ENCODE measurements at regions not wholly inside any gene's neighbourhood (a gene's known extent, or its start where the extent isn't known, plus 50 kb on each side); places are given as distances from the start of the nearest gene placed in this dataset.

DNA sequence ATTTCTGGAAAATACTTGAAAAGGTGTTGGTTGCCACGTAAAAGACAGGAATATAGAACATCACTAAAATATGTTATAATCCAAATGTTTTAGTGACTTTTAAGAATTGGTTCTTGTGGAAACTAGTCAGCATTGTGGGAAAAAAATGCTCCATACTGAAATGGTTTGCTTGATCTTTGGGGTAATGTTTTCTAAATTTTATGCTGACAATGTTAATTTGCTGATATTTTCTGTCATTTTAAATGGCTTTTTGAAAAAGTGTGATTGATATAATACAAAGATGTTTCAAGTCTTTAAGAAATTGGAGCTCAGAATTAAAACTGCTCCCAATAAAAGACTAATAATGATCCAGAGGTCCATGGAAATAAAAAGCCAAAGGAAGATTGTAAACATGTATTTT, 610.9 kb downstream of the ADGRL2 start:
- H3K36me3 ChIP-seq (ENCODE audit: control insufficient read depth in 2 of 3, insufficient read depth in 3 of 3, low read length in 3 of 3): no peaks in the 10 kb centered on the region
- Mint-ChIP-seq H3K27me3 (peaks cover 0 to 7% (median 0%) of the 10 kb centered on the region in 5 donors), H3K27ac (no peak overlapping the region), H3K9me3 (peaks cover 0 to 4% (median 0%) of the 10 kb centered on the region in 11 donors), H3K4me1 (no peaks in the 10 kb centered on the region), H3K4me3 (no peak overlapping the region), H3K36me3 (no peaks in the 10 kb centered on the region)
- no peak overlapping the region for H3K27ac ChIP-seq (ENCODE audit: low read depth, low read length)
- no peaks in the 10 kb centered on the region for H3K27me3 ChIP-seq (ENCODE audit: control insufficient read depth in 2 of 2, insufficient read depth in 2 of 2, low read length in 2 of 2)
- ATAC-seq: no peak
- intact Hi-C loops (cut with micrococcal nuclease): no loop called here
- no peaks in the 10 kb centered on the region for H3K4me1 ChIP-seq (ENCODE audit: control insufficient read depth in 2 of 2, insufficient read depth in 2 of 2, low read length in 2 of 2)
- ChIA-PET POLR2A (no interaction called here), CTCF (no interaction called here)
- DNase-seq: no peak
- no peaks in the 10 kb centered on the region for H3K9me3 ChIP-seq (ENCODE audit: control insufficient read depth in 2 of 3, low read length in 3 of 3)
- H3K4me3 ChIP-seq (ENCODE audit: low read length): no peak overlapping the region

DNA sequence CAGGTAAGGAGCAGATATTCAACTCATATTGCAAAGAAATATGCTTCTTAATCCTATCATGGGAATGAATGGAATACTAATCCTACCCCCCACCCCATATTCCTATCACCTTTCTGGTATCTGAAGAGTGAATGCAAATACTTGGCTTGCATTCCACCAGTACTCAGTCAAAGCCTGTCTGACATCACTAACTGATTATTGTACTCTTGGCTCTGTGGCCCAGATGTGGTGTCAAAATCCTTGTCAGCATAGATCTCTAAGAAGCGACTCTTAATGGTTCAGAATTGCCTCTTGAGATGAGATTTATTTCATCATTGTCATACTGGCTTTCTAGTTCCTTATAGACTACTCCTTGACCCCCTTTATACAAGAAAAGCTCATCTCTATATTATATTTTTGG, 604.6 kb downstream of the ADGRL2 start:
- Histone ChIP-seq H3K36me3 (ENCODE audit: control insufficient read depth in 2 of 3, insufficient read depth in 3 of 3, low read length in 3 of 3) (no peaks in the 10 kb centered on the region), H3K4me1 (ENCODE audit: control insufficient read depth in 2 of 2, insufficient read depth in 2 of 2, low read length in 2 of 2) (no peaks in the 10 kb centered on the region), H3K27ac (ENCODE audit: low read depth, low read length) (no peak overlapping the region), H3K4me3 (ENCODE audit: low read length) (no peak overlapping the region), H3K9me3 (ENCODE audit: control insufficient read depth in 2 of 3, low read length in 3 of 3) (no peaks in the 10 kb centered on the region), H3K27me3 (ENCODE audit: control insufficient read depth in 2 of 2, insufficient read depth in 2 of 2, low read length in 2 of 2) (no peaks in the 10 kb centered on the region)
- CTCF ChIA-PET: no interaction called here
- peaks cover 0 to 4% (median 0%) of the 10 kb centered on the region in 5 donors for H3K27me3 Mint-ChIP-seq
- peaks cover 0 to 5% (median 0%) of the 10 kb centered on the region in 11 donors for H3K9me3 Mint-ChIP-seq
- DNase-seq: no peak
- no peak for ATAC-seq
- H3K4me1 Mint-ChIP-seq: no peaks in the 10 kb centered on the region
- POLR2A ChIA-PET: no interaction called here
- H3K4me3 Mint-ChIP-seq: no peak overlapping the region
- intact Hi-C loops (cut with micrococcal nuclease): no loop called here
- H3K27ac Mint-ChIP-seq: no peak overlapping the region
- H3K36me3 Mint-ChIP-seq: no peaks in the 10 kb centered on the region

DNA sequence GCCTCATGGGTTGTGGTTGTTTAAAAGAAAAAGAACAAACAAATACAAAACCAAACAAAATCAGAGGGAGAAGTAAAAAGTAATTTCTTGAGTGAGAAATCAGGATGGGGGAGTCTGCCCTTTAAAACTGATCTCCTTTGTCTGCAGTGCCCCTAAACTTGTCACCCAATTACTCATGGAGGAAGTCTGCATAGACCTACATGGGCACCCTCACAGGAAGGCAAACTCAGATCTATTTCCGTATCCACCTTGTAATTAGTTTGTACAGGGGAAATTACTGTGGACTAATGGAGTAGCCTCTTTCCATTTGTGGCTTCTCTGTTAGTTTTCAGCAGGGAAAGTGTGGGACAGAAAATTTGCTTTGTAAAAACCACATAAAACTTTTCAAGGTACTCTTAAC, 600.4 kb downstream of the ADGRL2 start:
- Histone ChIP-seq H3K27ac (ENCODE audit: low read depth, low read length) (no peak overlapping the region), H3K4me1 (ENCODE audit: control insufficient read depth in 2 of 2, insufficient read depth in 2 of 2, low read length in 2 of 2) (no peaks in the 10 kb centered on the region), H3K27me3 (ENCODE audit: control insufficient read depth in 2 of 2, insufficient read depth in 2 of 2, low read length in 2 of 2) (no peaks in the 10 kb centered on the region), H3K4me3 (ENCODE audit: low read length) (no peak overlapping the region), H3K9me3 (ENCODE audit: control insufficient read depth in 2 of 3, low read length in 3 of 3) (no peaks in the 10 kb centered on the region), H3K36me3 (ENCODE audit: control insufficient read depth in 2 of 3, insufficient read depth in 3 of 3, low read length in 3 of 3) (no peaks in the 10 kb centered on the region)
- intact Hi-C loops (cut with micrococcal nuclease): no loop called here
- ChIA-PET CTCF (no interaction called here), POLR2A (no interaction called here)
- H3K9me3 Mint-ChIP-seq: peaks cover 0 to under 1% (median 0%) of the 10 kb centered on the region in 11 donors
- H3K4me3 Mint-ChIP-seq: no peak overlapping the region
- no peak for ATAC-seq
- no peaks in the 10 kb centered on the region for H3K4me1 Mint-ChIP-seq
- no peak overlapping the region for H3K27ac Mint-ChIP-seq
- H3K27me3 Mint-ChIP-seq: peaks cover 0 to 4% (median 0%) of the 10 kb centered on the region in 5 donors
- DNase-seq: no peak
- no peaks in the 10 kb centered on the region for H3K36me3 Mint-ChIP-seq

DNA sequence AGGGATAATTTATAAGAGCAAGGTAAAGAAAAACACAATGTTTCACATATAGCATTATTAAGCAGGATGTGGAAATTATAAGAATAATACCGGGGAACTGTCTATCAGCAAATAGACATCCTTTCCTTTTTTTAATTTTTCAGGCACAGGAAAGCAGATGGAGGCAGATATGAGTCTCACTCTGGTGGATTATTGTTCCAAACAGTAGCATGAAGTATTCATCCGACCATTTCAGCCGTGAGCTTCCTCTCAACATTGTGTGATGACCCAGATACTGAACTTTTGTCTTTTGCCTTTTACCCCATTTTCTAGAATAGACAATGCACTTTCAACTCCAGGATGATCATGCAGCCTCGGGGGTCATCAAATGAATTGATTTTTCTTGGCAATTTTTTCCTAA, 599.8 kb downstream of the ADGRL2 start:
- Histone ChIP-seq H3K4me3 (ENCODE audit: low read length) (no peak overlapping the region), H3K36me3 (ENCODE audit: control insufficient read depth in 2 of 3, insufficient read depth in 3 of 3, low read length in 3 of 3) (no peaks in the 10 kb centered on the region), H3K27ac (ENCODE audit: low read depth, low read length) (no peak overlapping the region), H3K4me1 (ENCODE audit: control insufficient read depth in 2 of 2, insufficient read depth in 2 of 2, low read length in 2 of 2) (no peaks in the 10 kb centered on the region), H3K9me3 (ENCODE audit: control insufficient read depth in 2 of 3, low read length in 3 of 3) (no peaks in the 10 kb centered on the region), H3K27me3 (ENCODE audit: control insufficient read depth in 2 of 2, insufficient read depth in 2 of 2, low read length in 2 of 2) (no peaks in the 10 kb centered on the region)
- H3K27me3 Mint-ChIP-seq: peaks cover 0 to 4% (median 0%) of the 10 kb centered on the region in 5 donors
- H3K4me3 Mint-ChIP-seq: no peak overlapping the region
- no peak overlapping the region for H3K27ac Mint-ChIP-seq
- no peak for ATAC-seq
- no peaks in the 10 kb centered on the region for H3K4me1 Mint-ChIP-seq
- ChIA-PET CTCF (no interaction called here), POLR2A (no interaction called here)
- intact Hi-C loops (cut with micrococcal nuclease): no loop called here
- DNase-seq: no peak
- H3K36me3 Mint-ChIP-seq: no peaks in the 10 kb centered on the region
- H3K9me3 Mint-ChIP-seq: peaks cover 0 to 4% (median 0%) of the 10 kb centered on the region in 11 donors

DNA sequence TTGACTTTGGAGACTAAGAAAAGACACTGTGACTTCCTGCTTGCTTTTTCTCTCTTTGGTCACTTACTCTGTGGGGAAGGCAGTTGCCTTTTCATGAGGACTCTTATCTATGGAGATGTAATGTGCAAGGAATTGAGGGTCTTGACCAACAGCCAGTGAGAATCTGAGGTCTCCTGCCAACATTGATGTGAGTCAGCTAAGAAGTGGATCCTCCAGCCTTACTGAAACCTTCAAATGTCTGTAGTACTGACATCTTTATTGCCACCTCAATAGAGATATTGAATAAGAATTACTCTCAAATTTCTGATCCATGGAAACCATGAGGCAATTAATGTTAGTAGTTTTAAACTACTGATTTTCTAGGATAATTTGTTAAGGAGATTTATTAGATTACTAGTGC, 598.4 kb downstream of the ADGRL2 start:
- H3K36me3 Mint-ChIP-seq: no peaks in the 10 kb centered on the region
- no peak for ATAC-seq
- Histone ChIP-seq H3K4me1 (ENCODE audit: control insufficient read depth in 2 of 2, insufficient read depth in 2 of 2, low read length in 2 of 2) (no peaks in the 10 kb centered on the region), H3K27ac (ENCODE audit: low read depth, low read length) (no peak overlapping the region), H3K27me3 (ENCODE audit: control insufficient read depth in 2 of 2, insufficient read depth in 2 of 2, low read length in 2 of 2) (no peaks in the 10 kb centered on the region), H3K36me3 (ENCODE audit: control insufficient read depth in 2 of 3, insufficient read depth in 3 of 3, low read length in 3 of 3) (no peaks in the 10 kb centered on the region), H3K4me3 (ENCODE audit: low read length) (no peak overlapping the region), H3K9me3 (ENCODE audit: control insufficient read depth in 2 of 3, low read length in 3 of 3) (no peaks in the 10 kb centered on the region)
- no peak overlapping the region for H3K27ac Mint-ChIP-seq
- no peak for DNase-seq
- CTCF ChIA-PET: no interaction called here
- H3K9me3 Mint-ChIP-seq: peaks cover 0 to 4% (median 0%) of the 10 kb centered on the region in 11 donors
- POLR2A ChIA-PET: no interaction called here
- no peaks in the 10 kb centered on the region for H3K4me1 Mint-ChIP-seq
- intact Hi-C loops (cut with micrococcal nuclease): no loop called here
- peaks cover 0 to 2% (median 0%) of the 10 kb centered on the region in 5 donors for H3K27me3 Mint-ChIP-seq
- H3K4me3 Mint-ChIP-seq: no peak overlapping the region

DNA sequence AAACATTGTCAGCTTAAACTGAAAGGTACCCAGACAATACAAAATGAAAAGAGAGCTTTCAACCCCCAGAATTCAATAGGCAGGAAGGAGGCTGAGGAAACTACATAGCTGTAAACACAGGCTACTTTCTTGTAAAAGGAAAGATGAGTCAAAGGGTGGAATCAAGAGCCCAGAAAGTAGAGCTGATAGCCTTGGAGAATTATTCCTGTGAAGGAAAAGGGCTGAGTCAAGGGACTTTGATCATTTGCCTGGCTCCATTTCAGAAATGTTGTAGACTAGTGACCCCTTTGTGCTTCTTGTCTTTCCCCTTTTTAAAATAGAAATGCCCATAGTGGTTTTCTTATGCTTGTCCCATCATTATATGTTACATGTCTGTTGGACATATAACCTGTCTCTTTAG, 597.6 kb downstream of the ADGRL2 start:
- Histone ChIP-seq H3K4me1 (ENCODE audit: control insufficient read depth in 2 of 2, insufficient read depth in 2 of 2, low read length in 2 of 2) (no peaks in the 10 kb centered on the region), H3K36me3 (ENCODE audit: control insufficient read depth in 2 of 3, insufficient read depth in 3 of 3, low read length in 3 of 3) (no peaks in the 10 kb centered on the region), H3K27me3 (ENCODE audit: control insufficient read depth in 2 of 2, insufficient read depth in 2 of 2, low read length in 2 of 2) (no peaks in the 10 kb centered on the region), H3K4me3 (ENCODE audit: low read length) (no peak overlapping the region), H3K9me3 (ENCODE audit: control insufficient read depth in 2 of 3, low read length in 3 of 3) (no peaks in the 10 kb centered on the region), H3K27ac (ENCODE audit: low read depth, low read length) (no peak overlapping the region)
- Mint-ChIP-seq H3K36me3 (no peaks in the 10 kb centered on the region), H3K27ac (no peak overlapping the region), H3K9me3 (peaks cover 0 to 4% (median 0%) of the 10 kb centered on the region in 11 donors), H3K27me3 (peaks cover 0 to 2% (median 0%) of the 10 kb centered on the region in 5 donors), H3K4me1 (no peaks in the 10 kb centered on the region), H3K4me3 (no peak overlapping the region)
- ATAC-seq: no peak
- intact Hi-C loops (cut with micrococcal nuclease): no loop called here
- POLR2A ChIA-PET: no interaction called here
- no peak for DNase-seq
- CTCF ChIA-PET: no interaction called here

DNA sequence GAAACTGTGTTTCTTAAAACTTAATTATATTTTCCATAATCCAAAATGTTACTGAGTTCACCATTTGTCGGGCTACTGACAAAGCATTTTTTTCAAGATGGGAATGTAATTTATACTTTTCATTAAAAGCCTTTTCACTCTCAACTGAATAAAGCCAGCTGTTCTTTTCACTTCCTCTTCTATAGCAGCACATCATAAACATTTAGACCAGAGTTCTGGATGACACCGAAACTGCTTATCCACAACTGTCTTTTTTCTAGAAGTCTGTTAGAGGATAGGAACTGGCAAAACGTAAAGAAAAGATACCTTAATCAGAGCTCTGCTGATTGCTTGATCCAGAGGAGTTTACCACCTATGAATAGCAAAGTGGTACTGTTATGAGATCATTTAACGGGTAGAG, 594.7 kb downstream of the ADGRL2 start:
- Histone ChIP-seq H3K36me3 (ENCODE audit: control insufficient read depth in 2 of 3, insufficient read depth in 3 of 3, low read length in 3 of 3) (no peaks in the 10 kb centered on the region), H3K27me3 (ENCODE audit: control insufficient read depth in 2 of 2, insufficient read depth in 2 of 2, low read length in 2 of 2) (no peaks in the 10 kb centered on the region), H3K4me3 (ENCODE audit: low read length) (no peak overlapping the region), H3K4me1 (ENCODE audit: control insufficient read depth in 2 of 2, insufficient read depth in 2 of 2, low read length in 2 of 2) (no peaks in the 10 kb centered on the region), H3K27ac (ENCODE audit: low read depth, low read length) (no peak overlapping the region), H3K9me3 (ENCODE audit: control insufficient read depth in 2 of 3, low read length in 3 of 3) (no peaks in the 10 kb centered on the region)
- no peaks in the 10 kb centered on the region for H3K36me3 Mint-ChIP-seq
- no peaks in the 10 kb centered on the region for H3K4me1 Mint-ChIP-seq
- no peak for DNase-seq
- CTCF ChIA-PET: no interaction called here
- no peak overlapping the region for H3K4me3 Mint-ChIP-seq
- H3K27ac Mint-ChIP-seq: no peak overlapping the region
- peaks cover 0 to 4% (median 0%) of the 10 kb centered on the region in 11 donors for H3K9me3 Mint-ChIP-seq
- no peak for ATAC-seq
- intact Hi-C loops (cut with micrococcal nuclease): no loop called here
- POLR2A ChIA-PET: no interaction called here
- peaks cover 0 to 2% (median 0%) of the 10 kb centered on the region in 5 donors for H3K27me3 Mint-ChIP-seq
